Testis (tissue), 2 donors: ENCODE measurements at regions not wholly inside any gene's neighbourhood (a gene's known extent, or its start where the extent isn't known, plus 50 kb on each side); places are given as distances from the start of the nearest gene placed in this dataset.

ENCODE experiments used
- CTCF ChIP-seq, 3 experiments: fragments of 450-650 bp in 2 of 3; fragments of 200-600 bp in 1 of 3; sonication (generic) in 1 of 3; IDR thresholded peaks; one replicate each; pipeline ENCODE4 v1.5.1; 2016 to 2019; ENCODE audit warnings: antibody characterized with exemption in 3 of 3, mild to moderate bottlenecking in 2 of 3, moderate library complexity in 1 of 3
- POLR2A ChIP-seq: fragments of 450-650 bp; IDR thresholded peaks from one replicate; pipeline ENCODE4 v1.6.1; 2017; ENCODE audit warnings: antibody characterized with exemption, mild to moderate bottlenecking, moderate library complexity

- no peak for TF ChIP-seq CTCF (IDR thresholded peaks at IDR 0.05)
- TF ChIP-seq POLR2A: no peak
Measured at GRCh38 chr6:9515633-9516606, 899.0 kb downstream of the TFAP2A start.
